ENCODE measurements at regions not wholly inside any gene's neighbourhood (a gene's known extent, or its start where the extent isn't known, plus 50 kb on each side); places are given as distances from the start of the nearest gene placed in this dataset.
"Not testable (repeated sequence)": the region's sequence is repeated elsewhere in the genome, so short reads cannot be mapped to it uniquely, and the experiment has no call there.

DNA sequence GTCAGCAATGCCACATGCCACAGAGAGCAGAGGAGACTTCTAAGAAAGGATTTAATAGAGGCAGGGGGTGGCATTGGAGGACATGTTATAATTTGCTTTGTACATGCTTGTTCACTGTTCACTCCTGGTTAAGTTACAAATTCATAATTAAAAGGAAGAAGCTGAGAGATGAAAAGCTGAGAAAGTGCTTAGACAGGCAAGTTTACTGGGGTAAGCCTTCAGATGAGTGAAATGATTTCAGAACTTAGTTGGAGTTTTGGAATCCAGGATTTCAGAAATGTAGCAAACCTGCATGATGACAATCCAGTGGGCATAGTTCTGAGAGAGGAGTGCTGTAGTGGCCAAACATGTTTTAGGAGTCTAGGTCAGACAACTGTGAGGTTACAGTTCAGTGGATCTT is 67.3 kb upstream of the FBXO33 start:
- DNase-seq: no peak

DNA sequence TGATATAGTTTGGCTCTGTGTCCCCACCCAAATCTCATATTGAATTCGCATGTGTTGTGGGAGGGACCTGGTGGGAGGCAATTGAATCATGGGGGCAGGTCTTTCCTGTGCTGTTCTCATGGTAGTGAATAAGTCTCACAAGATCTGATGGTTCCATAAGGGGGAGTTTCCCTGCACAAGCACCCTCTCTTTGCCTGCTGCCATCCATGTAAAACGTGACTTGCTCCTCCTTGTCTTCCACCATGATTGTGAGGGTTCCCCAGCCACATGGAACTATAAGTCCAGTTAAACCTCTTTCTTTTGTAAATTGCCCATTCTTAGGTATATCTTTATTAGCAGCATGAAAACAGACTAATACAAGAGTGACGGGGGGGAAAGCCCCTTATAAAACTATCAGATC is 65.4 kb upstream of the FBXO33 start:
- not testable (repeated sequence) for DNase-seq

DNA sequence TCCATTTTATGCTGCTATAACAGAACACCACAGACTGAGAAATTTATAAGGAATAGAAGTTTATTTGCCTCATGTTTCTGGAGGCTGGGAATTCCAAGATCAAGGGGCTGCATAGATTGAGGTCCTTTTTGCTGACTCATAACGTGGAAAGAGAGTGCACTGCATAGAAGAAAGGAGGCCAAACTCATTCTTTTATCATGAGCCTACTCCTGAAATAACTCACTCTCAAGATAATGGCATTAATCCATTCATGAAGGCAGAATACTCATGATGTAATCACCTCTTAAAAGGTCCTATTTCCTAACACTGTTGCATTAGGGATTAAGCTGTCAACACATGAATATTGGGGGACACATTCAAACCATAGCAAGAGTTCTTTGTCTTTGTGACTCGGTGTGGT is 60.0 kb upstream of the FBXO33 start:
- DNase-seq: no peak

DNA sequence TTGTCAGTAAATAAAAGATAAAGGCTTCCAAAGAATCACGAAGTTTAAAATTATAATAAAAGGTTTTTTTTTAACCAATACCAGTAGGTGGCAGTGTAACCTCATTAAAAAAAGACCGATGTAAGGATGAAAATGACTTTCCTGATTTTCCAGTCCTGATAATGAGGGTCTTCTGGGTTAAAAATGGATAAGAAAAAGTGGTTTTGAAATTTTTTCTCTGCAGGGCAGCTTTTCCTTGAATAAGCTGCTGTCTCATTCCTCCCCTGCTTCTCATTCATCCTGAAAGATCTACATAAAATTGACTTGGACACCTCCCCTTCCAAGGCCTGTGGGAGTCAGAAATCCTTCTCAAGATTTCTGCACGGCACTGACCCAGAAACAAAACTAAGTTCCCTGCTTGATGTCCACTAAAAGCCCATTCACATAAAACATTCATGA is 58.9 kb upstream of the FBXO33 start:
- DNase-seq: peak in 1 of 2 donors; percentile 42

DNA sequence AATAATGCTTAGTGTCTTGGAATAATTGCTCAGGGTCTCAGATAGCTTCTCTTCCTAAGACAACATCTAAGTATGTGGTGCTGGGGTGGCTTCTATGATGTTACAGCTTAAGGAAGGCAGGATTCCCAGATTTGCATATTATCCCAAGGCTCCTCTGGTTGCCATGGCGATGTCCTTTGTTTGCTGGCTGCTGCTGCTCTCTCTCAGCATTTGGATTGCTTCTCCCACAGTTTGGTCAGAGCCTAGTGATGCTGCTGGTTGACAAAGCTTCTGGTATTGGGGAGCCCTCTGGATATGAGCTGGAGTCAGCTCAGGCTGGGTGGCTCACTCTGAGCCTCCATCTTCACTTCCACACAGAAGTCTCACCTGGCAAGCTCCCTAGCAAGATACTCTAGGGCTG is 56.4 kb upstream of the FBXO33 start:
- DNase-seq: no peak

DNA sequence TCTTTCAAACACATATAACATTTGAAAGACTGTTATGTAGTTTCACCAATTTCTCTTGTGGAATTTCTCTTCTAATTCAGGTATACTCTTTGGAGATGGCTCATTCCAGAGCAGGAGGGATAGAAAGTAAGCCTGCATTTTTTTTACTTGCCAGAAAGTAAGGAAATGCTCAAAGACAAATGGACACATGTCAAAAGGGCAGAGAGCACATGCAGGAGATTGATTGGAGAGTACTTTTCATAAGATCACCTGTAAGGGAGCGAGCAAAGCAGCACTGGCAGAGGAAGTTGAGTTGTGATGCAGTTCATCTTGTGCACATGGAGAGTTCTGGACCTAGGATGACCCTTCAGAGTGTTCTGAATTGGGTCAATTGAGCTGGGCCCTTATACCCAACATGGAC is 51.4 kb upstream of the FBXO33 start:
- no peak for DNase-seq
